ENCODE measurements at regions not wholly inside any gene's neighbourhood (a gene's known extent, or its start where the extent isn't known, plus 50 kb on each side); places are given as distances from the start of the nearest gene placed in this dataset.

GRCh38 chr3:135895734-135896121 is 69.8 kb upstream of the PPP2R3A start:
- no peak for DNase-seq (ENCODE audit: low spot score in 2 of 2)
- no peak for FAIRE-seq

DNA sequence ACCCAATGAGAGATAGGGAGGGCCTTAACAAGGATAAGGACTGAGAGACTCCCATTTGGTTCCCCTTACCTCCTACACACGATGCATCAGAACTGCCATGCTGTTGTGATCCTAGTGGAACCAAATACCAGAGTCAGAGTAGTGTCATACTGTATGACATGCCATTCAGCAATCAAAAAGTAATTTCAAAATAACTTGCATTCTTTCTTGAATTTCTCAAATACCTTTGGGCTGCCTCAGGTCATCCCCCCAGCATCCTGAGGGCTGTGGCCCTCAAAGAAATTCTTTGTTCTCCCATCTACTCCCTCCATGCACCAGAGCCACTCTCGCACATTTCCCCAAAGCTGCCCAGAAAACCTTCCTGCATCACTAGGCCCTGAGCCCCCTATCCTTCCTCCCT is 68.9 kb upstream of the PPP2R3A start:
- FAIRE-seq (no peak), DNase-seq (ENCODE audit: low spot score in 2 of 2) (no peak)

GRCh38 chr3:135897715-135898114 is 67.8 kb upstream of the PPP2R3A start:
- no peak for DNase-seq (ENCODE audit: low spot score in 2 of 2)
- FAIRE-seq, result no peak

- DNase-seq (ENCODE audit: low spot score in 2 of 2), result no peak
- FAIRE-seq, result no peak
These were observed 66.8 kb upstream of the PPP2R3A start for GRCh38 chr3:135898774-135899173.

DNA sequence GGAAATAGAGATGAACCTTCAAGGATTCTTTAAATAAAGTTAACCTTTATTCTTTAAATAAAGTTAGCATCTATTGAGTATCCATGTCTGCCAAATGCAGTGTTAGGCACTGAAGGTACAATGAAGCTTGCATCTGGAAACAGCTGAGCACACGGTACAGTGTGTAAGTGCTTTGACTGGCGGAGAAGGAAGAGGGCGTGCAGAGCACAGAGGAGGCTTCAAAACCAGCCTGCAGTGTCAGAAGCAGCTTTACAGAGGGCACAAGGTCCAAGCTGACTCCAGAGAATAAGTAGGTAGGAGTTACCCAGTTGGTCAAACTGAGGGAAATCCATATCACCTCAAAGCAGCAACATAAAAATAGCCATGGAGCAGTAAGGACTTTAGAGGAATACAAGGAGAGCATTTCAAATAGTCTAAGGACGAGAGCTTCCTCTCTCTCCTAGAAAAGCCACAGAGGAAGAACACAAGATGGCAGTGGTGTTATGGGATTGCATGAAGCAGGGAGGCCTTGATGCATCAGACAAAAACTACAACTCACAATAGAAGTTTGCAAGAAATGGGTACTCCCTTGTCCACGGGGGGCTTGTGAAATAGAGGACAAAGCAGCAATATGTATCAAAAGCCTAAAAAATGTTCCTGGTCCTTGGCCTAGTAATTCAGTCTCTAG is 60.3 kb upstream of the PPP2R3A start:
- DNase-seq (ENCODE audit: low spot score in 2 of 2) (no peak), FAIRE-seq (no peak)

DNA sequence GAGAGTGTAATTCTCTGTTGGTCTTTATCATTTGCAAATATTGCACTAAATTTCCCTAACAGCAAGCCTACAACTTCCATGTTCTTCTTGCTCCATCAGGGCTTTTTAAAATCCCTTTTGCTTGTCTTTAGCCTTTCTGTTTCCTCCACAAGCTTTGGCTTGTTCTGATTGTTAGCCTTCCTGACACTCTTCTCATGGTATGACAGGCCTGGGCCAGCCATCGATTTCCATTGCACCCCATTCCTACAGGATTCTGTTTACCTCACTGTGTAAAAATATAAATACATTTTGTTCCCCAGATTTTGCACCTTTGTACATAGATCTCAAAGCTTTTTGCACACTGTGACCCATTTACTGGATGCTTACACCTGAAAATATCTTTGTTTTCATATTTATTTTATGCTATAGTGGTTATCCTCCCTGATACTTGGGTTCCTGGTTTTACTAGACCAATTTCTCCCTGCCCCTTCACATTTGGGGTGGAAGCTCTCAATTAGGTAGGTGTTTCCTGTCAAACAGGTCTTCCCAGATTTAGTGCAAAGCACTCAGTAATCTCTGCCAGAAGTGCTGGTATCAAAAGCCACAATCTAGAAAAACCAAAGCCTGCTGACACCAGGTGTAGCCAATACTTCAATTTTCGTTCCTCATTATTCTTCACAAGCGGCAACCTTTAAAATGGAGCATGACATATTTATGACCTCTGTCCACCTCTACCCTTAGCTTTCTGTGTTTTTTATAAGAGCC is 57.9 kb upstream of the PPP2R3A start:
- DNase-seq (ENCODE audit: low spot score in 2 of 2) (no peak), FAIRE-seq (no peak)

DNA sequence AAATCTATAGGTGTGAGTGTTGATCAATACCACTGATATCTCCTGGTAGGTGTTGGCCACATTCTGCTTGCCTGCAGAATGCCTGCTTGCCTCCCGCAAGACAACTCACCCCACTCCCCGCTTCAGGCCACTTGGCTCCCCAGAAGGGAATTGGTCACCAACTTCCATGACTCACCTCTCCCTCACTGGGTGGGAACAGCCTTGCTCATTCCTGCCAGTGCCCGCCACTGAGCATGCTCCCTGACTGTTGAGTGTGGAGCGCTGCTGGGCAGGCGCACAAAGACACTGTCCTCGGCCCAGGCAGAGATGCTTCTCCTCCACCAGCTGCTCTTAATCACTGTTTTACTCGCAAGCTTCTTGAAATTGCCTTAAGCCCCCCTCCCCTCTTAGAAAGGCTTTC is 57.3 kb upstream of the PPP2R3A start:
- FAIRE-seq, result no peak
- no peak for DNase-seq (ENCODE audit: low spot score in 2 of 2)

- no peak for DNase-seq (ENCODE audit: low spot score in 2 of 2)
- no peak for FAIRE-seq
These were observed 56.8 kb upstream of the PPP2R3A start for GRCh38 chr3:135908737-135909136.

DNA sequence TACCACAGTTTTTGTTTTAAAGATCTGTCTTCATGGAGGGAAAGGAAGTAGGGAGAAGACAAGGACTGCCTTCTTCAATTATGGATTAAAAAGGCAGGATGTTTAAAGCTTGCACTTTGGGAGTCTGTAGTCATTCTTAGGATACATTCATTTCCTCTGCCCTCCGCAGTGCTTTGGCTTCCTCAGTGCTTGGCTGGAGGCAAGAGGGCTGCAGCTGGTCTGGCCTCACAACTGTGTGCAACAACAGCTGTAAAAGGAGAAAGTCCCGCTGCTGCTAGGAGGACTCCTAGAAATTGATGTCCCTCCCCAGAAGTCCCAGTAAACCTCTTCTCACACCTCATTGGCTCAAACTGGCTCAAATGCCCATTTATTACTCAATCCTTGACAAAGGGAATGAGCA is 54.4 kb upstream of the PPP2R3A start:
- FAIRE-seq (no peak), DNase-seq (ENCODE audit: low spot score in 2 of 2) (no peak)

GRCh38 chr3:135915206-135915605 is 50.3 kb upstream of the PPP2R3A start:
- no peak for FAIRE-seq
- no peak for DNase-seq (ENCODE audit: low spot score in 2 of 2)

Measured in frontal cortex (tissue), 3 donors.